GM06990 (cell line): ENCODE measurements at regions not wholly inside any gene's neighbourhood (a gene's known extent, or its start where the extent isn't known, plus 50 kb on each side); places are given as distances from the start of the nearest gene placed in this dataset.

Experiments used
- DNase-seq: peaks from one replicate; pipeline ENCODE4 v3.0.0-alpha.2; 2011; ENCODE audit not compliant: insufficient read length; ENCODE audit errors: extremely low read depth
- H3K27me3 ChIP-seq: replicated peaks from 2 replicates; pipeline ENCODE4 v1.6.0; 2011; ENCODE audit warnings: low read length; ENCODE audit not compliant: control insufficient read depth, insufficient read depth
- H3K36me3 ChIP-seq: 2 replicates; pipeline ENCODE4 v1.5.1; 2011; ENCODE audit warnings: low read length; ENCODE audit not compliant: control insufficient read depth, insufficient read depth
- H3K4me3 ChIP-seq: replicated peaks from 2 replicates; pipeline ENCODE4 v1.5.1; 2011; ENCODE audit warnings: low read depth, mild to moderate bottlenecking, control low read depth, low read length
- CTCF ChIP-seq: IDR thresholded peaks from 2 replicates; pipeline ENCODE4 v1.5.1; 2011; ENCODE audit warnings: low read length, control low read depth, mild to moderate bottlenecking, inconsistent platforms; ENCODE audit not compliant: insufficient read depth, poor library complexity, severe bottlenecking

- Histone ChIP-seq H3K27me3 (peaks cover 1% of the 10 kb centered on the region), H3K36me3 (no peaks in the 10 kb centered on the region), H3K4me3 (no peak overlapping the region)
- TF ChIP-seq CTCF, result no peak
- DNase-seq, result no peak
These were observed 90.4 kb downstream of the RBFOX3 start for GRCh38 chr17:79520167-79521165.

- no peaks in the 10 kb centered on the region for H3K36me3 ChIP-seq
- no peak for DNase-seq
- H3K4me3 ChIP-seq, result no peak overlapping the region
- TF ChIP-seq CTCF, result no peak
- peaks cover 1% of the 10 kb centered on the region for H3K27me3 ChIP-seq
These were observed 91.2 kb downstream of the RBFOX3 start for GRCh38 chr17:79519601-79520000.

DNA sequence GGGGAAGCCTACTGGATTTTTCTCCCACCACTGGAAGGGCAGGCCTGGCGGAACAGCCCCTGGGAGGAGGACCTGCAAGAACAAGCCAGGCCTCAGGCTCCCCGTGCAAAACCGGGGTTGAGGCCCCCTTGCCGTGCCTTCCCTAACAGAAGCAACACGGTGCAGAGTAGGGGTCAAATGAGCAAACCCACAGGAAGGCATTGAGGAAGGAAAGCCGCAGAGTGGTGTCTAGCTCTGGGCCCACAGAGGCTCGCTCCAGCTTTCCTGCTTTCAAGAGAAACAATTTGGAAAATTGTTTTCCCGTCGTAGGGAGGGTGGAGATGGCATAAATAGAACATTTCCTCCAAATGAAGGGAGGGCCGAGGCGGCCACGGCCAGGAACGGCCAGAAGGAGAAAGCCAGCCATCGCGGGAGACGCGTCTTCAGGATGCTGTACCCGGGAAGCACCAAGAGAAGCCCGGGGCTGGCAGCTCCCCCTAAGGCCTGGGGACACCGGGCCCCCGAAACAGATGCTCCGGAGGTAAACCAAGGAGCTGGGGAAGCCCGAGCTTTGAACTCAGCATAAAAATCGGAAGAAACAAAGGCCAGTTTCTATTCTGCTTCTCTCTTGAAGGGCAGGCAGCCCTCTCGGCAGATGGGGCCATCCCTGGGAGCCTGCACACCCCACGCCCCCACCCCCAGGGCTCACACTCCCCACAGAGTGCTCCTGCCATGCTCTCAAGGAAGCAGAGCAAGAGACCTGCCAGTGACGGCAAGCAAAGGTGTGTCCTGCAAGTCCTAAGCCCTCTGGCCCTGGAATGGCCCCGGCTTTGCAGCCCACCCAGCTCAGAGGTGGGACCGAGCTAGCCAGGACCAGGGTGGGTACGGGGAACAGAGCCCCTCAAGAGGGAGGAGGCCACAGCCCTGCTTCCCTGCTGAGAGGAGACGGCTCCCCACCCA lies 92.0 kb downstream of the RBFOX3 start:
- no peak for TF ChIP-seq CTCF
- no peaks in the 10 kb centered on the region for H3K36me3 ChIP-seq
- DNase-seq, result no peak
- H3K4me3 ChIP-seq, result no peak overlapping the region
- peaks cover 1% of the 10 kb centered on the region for H3K27me3 ChIP-seq

DNA sequence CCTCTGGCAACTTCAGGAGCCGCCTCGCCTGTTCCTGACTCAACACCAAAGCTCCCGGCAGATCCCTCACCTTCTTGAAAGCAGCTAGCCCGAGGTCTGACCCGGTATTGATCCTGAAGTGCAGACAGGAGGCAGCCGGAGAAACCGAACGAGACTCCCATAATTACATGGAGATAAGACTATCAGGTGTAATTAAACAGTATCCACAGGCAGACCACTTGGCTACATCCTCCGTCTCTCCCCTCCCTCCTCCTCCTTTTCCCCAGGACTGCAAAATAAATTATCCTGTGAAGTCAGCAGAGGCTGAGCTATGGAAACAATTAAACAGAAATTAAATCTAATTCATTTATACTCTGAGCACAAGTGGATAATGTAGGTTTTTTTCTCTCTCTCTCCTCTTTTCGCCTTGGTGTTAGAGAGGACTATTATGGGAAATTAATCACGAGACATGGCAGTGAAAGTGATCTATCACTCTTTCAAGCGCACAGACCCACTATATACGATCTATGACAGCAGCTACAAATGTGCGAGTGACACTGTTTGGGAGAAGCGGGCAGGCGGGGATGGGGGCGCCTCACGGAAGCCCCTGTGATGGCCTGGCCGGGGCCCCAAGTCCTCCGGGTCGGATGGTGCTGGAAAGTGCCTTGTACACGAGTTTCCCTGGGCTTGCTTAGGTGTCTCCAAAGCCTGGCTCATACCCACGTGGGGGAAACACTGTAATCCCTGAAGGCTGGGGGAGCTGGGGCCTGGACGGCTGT lies 92.8 kb downstream of the RBFOX3 start:
- Histone ChIP-seq H3K27me3 (peaks cover 1% of the 10 kb centered on the region), H3K4me3 (no peak overlapping the region), H3K36me3 (no peaks in the 10 kb centered on the region)
- TF ChIP-seq CTCF, result no peak
- no peak for DNase-seq
